LNCAP (cell line): ENCODE measurements at regions not wholly inside any gene's neighbourhood (a gene's known extent, or its start where the extent isn't known, plus 50 kb on each side); places are given as distances from the start of the nearest gene placed in this dataset.

ENCODE experiments used
- TF ChIP-seq, protein P1 (sequence below): fragments of 450-650 bp; IDR thresholded peaks from 2 replicates; pipeline ENCODE4 v1.5.1; 2017; ENCODE audit warnings: mild to moderate bottlenecking

DNA sequence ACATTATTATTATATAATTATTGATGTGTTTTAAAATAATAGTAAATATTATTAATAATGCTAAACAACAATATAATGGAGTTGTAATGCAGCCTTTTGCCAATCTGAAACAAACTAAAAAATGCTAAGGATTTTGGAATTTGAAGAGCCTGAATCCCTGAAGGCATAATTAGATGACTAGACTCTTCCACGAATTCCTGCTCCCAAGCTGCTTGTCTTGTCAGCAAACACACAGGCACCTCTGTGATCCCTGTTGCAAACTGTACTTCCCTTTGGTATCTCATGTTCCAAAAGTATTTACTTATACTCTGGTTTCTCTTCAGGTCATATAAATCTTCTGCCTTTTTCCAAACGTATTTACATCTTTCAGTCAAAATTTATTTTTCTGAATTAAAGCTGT lies 1862.4 kb downstream of the OLFM4 start:
- TF ChIP-seq, protein P1, sequence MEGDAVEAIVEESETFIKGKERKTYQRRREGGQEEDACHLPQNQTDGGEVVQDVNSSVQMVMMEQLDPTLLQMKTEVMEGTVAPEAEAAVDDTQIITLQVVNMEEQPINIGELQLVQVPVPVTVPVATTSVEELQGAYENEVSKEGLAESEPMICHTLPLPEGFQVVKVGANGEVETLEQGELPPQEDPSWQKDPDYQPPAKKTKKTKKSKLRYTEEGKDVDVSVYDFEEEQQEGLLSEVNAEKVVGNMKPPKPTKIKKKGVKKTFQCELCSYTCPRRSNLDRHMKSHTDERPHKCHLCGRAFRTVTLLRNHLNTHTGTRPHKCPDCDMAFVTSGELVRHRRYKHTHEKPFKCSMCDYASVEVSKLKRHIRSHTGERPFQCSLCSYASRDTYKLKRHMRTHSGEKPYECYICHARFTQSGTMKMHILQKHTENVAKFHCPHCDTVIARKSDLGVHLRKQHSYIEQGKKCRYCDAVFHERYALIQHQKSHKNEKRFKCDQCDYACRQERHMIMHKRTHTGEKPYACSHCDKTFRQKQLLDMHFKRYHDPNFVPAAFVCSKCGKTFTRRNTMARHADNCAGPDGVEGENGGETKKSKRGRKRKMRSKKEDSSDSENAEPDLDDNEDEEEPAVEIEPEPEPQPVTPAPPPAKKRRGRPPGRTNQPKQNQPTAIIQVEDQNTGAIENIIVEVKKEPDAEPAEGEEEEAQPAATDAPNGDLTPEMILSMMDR = no peak

DNA sequence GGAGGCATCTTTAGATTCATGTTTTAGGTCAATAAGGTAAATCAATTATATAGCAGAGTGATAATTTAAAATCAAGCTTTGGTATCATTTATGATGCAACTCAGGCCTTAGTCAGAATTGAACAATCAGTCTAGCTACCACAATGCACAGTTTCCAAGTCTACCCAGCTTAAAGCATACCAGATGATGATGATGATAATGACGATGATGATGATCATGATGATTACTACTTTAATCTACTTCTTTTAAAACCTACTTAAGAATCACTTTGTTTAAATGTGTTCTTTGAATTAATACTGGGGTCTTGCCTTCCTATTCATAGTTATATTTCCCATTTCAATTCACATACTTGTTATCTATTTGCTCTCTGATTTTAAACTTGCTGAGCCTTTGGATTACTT lies 1872.7 kb downstream of the OLFM4 start:
- TF ChIP-seq, protein P1 = no peak

DNA sequence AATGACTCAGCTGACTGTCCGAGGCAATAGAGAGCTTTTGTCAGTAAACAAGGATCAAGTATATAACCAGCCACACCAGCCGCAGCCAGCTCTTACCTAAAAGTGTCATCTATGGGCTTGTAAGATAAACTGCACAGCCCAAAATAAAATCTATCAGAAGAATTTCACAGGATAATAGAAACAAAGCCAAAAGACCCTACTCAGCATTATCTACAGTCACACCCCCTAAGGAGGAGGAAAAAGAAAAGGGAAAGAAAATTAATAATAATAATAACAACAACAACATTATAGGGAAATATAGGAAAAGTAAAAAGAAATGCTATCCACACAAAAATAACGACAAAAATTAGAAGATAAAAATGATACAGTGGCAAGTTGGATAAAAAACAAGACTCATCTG lies 1883.8 kb downstream of the OLFM4 start:
- TF ChIP-seq, protein P1 = no peak

DNA sequence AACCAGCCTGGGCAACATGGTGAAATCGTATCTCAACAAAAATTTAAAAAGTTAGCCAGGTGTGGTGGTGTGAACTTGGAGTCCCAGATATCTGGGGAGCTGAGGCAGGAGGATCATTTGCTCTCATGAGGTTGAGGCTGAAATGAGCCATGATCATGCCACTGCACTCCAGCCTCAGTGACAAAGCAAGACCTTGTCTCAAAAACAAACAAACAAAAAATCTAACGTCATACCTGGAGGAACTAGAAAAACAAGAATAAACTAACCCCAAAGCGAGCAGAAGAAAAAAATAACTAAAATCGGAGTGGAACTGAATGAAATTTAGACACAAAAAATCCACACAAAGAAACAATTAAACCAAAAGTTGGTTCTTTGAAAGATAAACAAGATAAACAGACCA lies 1885.1 kb downstream of the OLFM4 start:
- TF ChIP-seq, protein P1 = no peak

DNA sequence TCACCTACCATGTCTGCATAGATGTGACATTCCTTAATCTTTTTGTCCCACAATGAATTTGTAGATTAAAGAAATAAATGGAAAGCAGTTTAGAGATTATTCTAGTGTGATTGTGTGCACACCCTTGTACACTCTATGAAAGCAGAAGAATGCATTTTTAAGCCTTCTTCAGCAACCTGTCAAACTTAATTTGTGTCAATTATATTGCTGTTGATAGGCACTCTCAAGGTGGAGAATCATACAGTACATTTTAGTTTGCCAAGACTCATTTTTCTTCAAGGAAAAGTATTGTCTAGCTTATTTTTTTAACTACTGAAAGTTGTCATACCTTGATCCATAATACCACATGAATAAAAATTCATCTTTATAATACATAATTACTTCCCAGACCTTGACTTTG lies 1898.9 kb downstream of the OLFM4 start:
- TF ChIP-seq, protein P1 = no peak

DNA sequence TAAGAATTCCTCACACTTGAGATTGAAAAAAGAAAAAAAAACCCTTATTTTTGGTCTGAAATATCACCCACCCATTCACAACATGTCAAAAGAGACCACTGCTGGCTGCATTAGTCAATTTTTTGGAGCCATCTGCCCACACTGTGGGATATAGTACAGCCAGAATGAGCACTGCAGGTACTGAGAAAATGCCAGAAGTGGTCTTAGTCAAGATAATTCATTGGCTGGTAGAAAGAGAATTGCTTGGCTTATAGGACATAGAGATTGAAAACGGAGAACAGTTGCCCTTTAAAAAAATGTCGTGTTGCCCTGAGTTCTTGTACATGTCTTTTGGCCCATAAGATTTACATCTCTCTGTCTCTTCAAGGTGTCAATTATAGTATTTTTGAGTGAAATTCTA lies 1899.5 kb downstream of the OLFM4 start:
- TF ChIP-seq, protein P1 = no peak

DNA sequence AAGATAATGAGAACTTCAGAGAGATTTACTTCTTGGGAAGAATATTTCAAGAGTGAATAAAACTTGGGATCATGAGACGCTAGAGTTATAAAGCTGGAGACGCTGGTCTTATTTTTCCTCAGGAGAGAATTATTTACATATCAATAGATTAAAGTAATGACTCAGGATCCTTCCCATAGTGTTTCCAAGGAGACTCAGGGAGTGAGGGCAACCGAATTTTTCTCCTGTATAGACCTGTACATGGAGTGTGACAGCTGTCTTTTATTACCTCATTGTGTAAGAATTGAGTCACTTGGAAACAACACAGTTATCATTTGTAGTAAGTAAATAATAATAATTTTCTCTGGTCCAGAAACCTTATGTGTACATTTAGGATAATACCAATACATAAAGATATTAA lies 1905.5 kb downstream of the OLFM4 start:
- TF ChIP-seq, protein P1 = no peak

DNA sequence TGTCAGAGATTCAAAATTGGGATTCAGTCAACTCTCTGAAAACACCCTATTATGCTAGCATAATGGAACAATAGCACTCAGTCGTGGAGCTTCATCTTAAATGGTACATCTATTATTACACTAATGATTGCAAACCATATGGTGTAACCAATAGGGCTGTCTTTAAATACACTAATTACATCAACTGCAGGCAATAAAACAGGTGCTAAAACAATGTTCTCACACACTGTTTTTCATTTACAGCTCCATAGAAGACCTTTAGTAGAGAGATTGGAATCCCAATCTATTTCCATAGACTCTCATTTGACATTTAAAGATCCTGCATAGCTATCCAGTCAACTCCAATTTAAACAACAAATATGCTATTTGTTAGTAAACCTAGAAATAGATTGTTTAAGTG lies 1917.4 kb downstream of the OLFM4 start:
- TF ChIP-seq, protein P1 = no peak
